Stimulated activated CD4-positive, alpha-beta T cell treated with anti-CD3 and anti-CD28 coated beads, Interleukin-15, amount 100 ng/mL, for 24 hours (primary cell): ENCODE measurements at regions not wholly inside any gene's neighbourhood (a gene's known extent, or its start where the extent isn't known, plus 50 kb on each side); places are given as distances from the start of the nearest gene placed in this dataset.
"Not testable (repeated sequence)": the region's sequence is repeated elsewhere in the genome, so short reads cannot be mapped to it uniquely, and the experiment has no call there.

Experiments
- DNase-seq: peaks from one replicate; pipeline ENCODE4 v3.0.0-alpha.2; 2020

- not testable (repeated sequence) for DNase-seq
These were observed 58.9 kb upstream of the EEF2KMT start for GRCh38 chr16:5156486-5156885.

GRCh38 chr16:5154006-5154405, 56.4 kb upstream of the EEF2KMT start:
- DNase-seq: peak; percentile 9

GRCh38 chr16:5151409-5151808, 53.8 kb upstream of the EEF2KMT start:
- DNase-seq: not testable (repeated sequence)
